HG03469 (cell line): ENCODE measurements at regions not wholly inside any gene's neighbourhood (a gene's known extent, or its start where the extent isn't known, plus 50 kb on each side); places are given as distances from the start of the nearest gene placed in this dataset.

ENCODE experiments used
- ATAC-seq: cut with Tn5 transposase; IDR thresholded peaks from one replicate; pipeline ENCODE4 v1.9.1; 2021; ENCODE audit warnings: mild to moderate bottlenecking, moderate library complexity, moderate number of reproducible peaks; ENCODE audit not compliant: unreplicated experiment

GRCh38 chr17:63325808-63326207, 120.3 kb downstream of the CYB561 start:
- ATAC-seq: no peak

- no peak for ATAC-seq
These were observed 116.2 kb downstream of the CYB561 start for GRCh38 chr17:63329876-63330275.

- ATAC-seq: no peak
These were observed 114.6 kb downstream of the CYB561 start for GRCh38 chr17:63331301-63332061.

- ATAC-seq: no peak
These were observed 113.8 kb downstream of the CYB561 start for GRCh38 chr17:63332286-63332685.

- ATAC-seq: no peak
These were observed 112.2 kb downstream of the CYB561 start for GRCh38 chr17:63333869-63334268.

- no peak for ATAC-seq
These were observed 110.3 kb downstream of the CYB561 start for GRCh38 chr17:63335831-63336230.

- ATAC-seq: no peak
These were observed 108.5 kb downstream of the CYB561 start for GRCh38 chr17:63337579-63337978.

- ATAC-seq: no peak
These were observed 107.8 kb downstream of the CYB561 start for GRCh38 chr17:63338272-63338671.

GRCh38 chr17:63341276-63341675, 104.8 kb downstream of the CYB561 start:
- ATAC-seq: no peak

GRCh38 chr17:63344383-63344782, 101.7 kb downstream of the CYB561 start:
- no peak for ATAC-seq

- ATAC-seq: no peak
These were observed 100.5 kb downstream of the CYB561 start for GRCh38 chr17:63345611-63346010.

- no peak for ATAC-seq
These were observed 98.6 kb downstream of the CYB561 start for GRCh38 chr17:63347475-63347874.

GRCh38 chr17:63349478-63350000, 96.6 kb downstream of the CYB561 start:
- ATAC-seq: no peak

GRCh38 chr17:63350364-63350763, 95.7 kb downstream of the CYB561 start:
- no peak for ATAC-seq

GRCh38 chr17:63354256-63354655, 91.8 kb downstream of the CYB561 start:
- ATAC-seq: no peak

- no peak for ATAC-seq
These were observed 89.8 kb downstream of the CYB561 start for GRCh38 chr17:63356337-63356757.

- ATAC-seq: no peak
These were observed 87.8 kb downstream of the CYB561 start for GRCh38 chr17:63358111-63358839.

- ATAC-seq: no peak
These were observed 87.2 kb downstream of the CYB561 start for GRCh38 chr17:63358956-63359355.

- ATAC-seq: no peak
These were observed 84.9 kb downstream of the CYB561 start for GRCh38 chr17:63361182-63361581.

- ATAC-seq: no peak
These were observed 84.0 kb downstream of the CYB561 start for GRCh38 chr17:63362115-63362514.

GRCh38 chr17:63364387-63364786, 81.7 kb downstream of the CYB561 start:
- ATAC-seq: no peak

GRCh38 chr17:63364944-63365343, 81.2 kb downstream of the CYB561 start:
- ATAC-seq: no peak
